ENCODE measurements at regions not wholly inside any gene's neighbourhood (a gene's known extent, or its start where the extent isn't known, plus 50 kb on each side); places are given as distances from the start of the nearest gene placed in this dataset.

DNA sequence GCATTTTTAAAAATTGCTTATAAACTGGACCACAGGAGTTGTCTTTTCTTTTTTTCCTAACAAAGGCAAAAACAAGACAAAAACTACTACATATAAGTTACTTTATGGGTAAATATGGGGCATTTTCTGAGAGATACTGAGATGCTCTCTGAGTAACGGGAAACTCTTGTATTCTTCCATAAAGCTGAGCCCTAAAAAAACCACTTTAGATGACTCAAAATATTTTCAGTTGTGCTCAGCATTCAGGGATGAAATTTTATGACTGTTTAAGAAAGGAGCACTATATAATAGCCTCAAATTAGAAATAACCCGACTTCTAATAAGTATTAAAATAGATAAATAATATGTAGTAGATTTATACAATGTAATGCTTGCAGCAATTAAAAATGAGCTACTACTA lies 644.5 kb downstream of the KCTD16 start:
- Histone ChIP-seq H3K27ac (ENCODE audit: low read length) (no peak overlapping the region), H3K4me3 (ENCODE audit: low read depth in 1 of 2, low read length in 2 of 2) (no peak overlapping the region), H3K9me3 (ENCODE audit: control insufficient read depth in 1 of 2, low read length in 2 of 2) (peaks cover 0 to 2% of the 10 kb centered on the region in 2 donors), H3K36me3 (ENCODE audit: control insufficient read depth in 1 of 2, insufficient read depth in 2 of 2, low read length in 2 of 2) (no peaks in the 10 kb centered on the region), H3K27me3 (ENCODE audit: low read depth, low read length) (no peaks in the 10 kb centered on the region), H3K4me1 (ENCODE audit: control insufficient read depth in 1 of 2, insufficient read depth in 2 of 2, low read length in 2 of 2) (no peaks in the 10 kb centered on the region)

DNA sequence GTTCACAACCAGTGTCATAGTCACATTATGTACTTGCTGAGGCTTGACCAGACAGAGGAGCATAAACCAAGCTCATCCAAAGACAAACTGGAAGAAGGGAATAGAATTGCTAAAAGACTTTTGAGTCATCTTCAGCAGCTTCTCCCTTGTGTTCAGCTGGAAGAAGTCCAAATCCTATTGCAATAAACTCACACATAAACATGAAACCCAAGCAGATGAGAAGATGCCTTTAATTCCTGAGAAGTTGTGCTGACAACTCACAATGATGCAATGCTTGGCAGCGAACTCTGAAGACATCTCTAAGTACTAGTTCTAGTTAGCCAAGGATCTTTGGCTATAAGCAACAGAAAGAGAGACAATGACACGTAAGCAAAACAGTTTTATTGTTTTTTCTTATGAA lies 642.1 kb downstream of the KCTD16 start:
- no peak overlapping the region for H3K27ac ChIP-seq (ENCODE audit: low read length)
- H3K36me3 ChIP-seq (ENCODE audit: control insufficient read depth in 1 of 2, insufficient read depth in 2 of 2, low read length in 2 of 2) = no peaks in the 10 kb centered on the region
- no peaks in the 10 kb centered on the region for H3K4me1 ChIP-seq (ENCODE audit: control insufficient read depth in 1 of 2, insufficient read depth in 2 of 2, low read length in 2 of 2)
- H3K4me3 ChIP-seq (ENCODE audit: low read depth in 1 of 2, low read length in 2 of 2) = no peak overlapping the region
- peaks cover 0 to 2% of the 10 kb centered on the region in 2 donors for H3K9me3 ChIP-seq (ENCODE audit: control insufficient read depth in 1 of 2, low read length in 2 of 2)
- no peaks in the 10 kb centered on the region for H3K27me3 ChIP-seq (ENCODE audit: low read depth, low read length)

DNA sequence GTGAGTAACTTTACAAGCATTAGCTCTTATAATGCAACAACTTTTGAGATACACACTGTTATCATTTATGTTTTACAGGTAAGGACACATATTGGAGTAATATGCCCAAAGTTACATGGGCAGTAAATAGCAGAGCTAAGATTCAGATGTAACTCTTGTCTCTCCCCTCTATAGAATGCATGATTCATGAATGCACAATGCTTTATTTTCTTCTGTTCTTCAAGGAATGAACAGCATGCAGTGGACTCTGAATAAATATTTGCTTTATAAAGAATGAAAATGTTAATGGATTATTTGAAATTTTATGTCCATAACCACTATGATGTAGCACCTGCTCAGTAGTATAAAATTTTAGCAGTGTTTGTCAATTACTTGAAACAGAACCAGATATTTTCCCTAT lies 629.5 kb downstream of the KCTD16 start:
- Histone ChIP-seq H3K9me3 (ENCODE audit: control insufficient read depth in 1 of 2, low read length in 2 of 2) (no peaks in the 10 kb centered on the region), H3K4me3 (ENCODE audit: low read depth in 1 of 2, low read length in 2 of 2) (no peak overlapping the region), H3K27ac (ENCODE audit: low read length) (no peak overlapping the region), H3K4me1 (ENCODE audit: control insufficient read depth in 1 of 2, insufficient read depth in 2 of 2, low read length in 2 of 2) (no peaks in the 10 kb centered on the region), H3K36me3 (ENCODE audit: control insufficient read depth in 1 of 2, insufficient read depth in 2 of 2, low read length in 2 of 2) (no peaks in the 10 kb centered on the region), H3K27me3 (ENCODE audit: low read depth, low read length) (no peaks in the 10 kb centered on the region)

DNA sequence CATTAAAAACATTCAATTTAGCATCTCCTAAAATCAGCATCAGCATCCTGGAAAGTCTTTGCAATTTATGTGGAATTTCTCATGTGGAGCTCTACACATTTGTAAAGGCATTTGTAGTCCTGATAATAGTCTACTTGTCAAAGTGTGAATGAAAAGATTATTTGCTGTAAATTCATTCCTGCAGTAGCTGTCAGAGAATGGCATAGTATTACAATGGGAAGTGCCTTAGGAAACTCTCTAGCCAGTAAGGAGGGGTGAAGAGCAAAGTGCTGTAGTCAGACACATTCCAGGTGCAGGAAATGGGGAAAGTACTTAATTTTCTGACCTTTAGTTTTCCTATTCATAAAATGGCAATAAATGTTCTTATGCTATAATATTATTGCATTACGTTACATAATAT lies 627.9 kb downstream of the KCTD16 start:
- no peaks in the 10 kb centered on the region for H3K36me3 ChIP-seq (ENCODE audit: control insufficient read depth in 1 of 2, insufficient read depth in 2 of 2, low read length in 2 of 2)

DNA sequence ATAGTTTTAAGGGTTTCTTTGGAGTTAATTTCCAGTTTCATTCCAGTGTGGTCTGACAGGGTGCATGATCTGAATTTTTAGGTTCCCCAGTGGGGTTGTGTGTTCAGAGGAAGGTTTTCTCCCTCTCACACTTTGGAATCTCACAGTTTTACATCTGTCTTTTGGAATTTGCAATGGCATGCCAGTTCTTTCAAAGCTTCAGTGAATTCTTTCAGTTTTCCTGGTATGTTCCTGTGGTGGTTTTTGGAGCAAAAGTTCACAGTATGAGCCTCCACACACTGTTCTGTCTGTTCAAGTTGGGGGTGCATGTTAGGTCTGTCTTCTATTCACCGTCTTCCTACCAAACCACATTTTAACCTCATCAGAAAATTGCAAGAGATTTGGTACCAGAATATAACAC lies 624.2 kb downstream of the KCTD16 start:
- Histone ChIP-seq H3K36me3 (ENCODE audit: control insufficient read depth in 1 of 2, insufficient read depth in 2 of 2, low read length in 2 of 2) (no peaks in the 10 kb centered on the region), H3K27me3 (ENCODE audit: low read depth, low read length) (no peaks in the 10 kb centered on the region), H3K4me1 (ENCODE audit: control insufficient read depth in 1 of 2, insufficient read depth in 2 of 2, low read length in 2 of 2) (no peaks in the 10 kb centered on the region), H3K27ac (ENCODE audit: low read length) (no peak overlapping the region), H3K4me3 (ENCODE audit: low read depth in 1 of 2, low read length in 2 of 2) (no peak overlapping the region), H3K9me3 (ENCODE audit: control insufficient read depth in 1 of 2, low read length in 2 of 2) (no peaks in the 10 kb centered on the region)

More for the DNA sequence above, 627.9 kb downstream of the KCTD16 start:
- no peaks in the 10 kb centered on the region for H3K27me3 ChIP-seq (ENCODE audit: low read depth, low read length)
- no peak overlapping the region for H3K4me3 ChIP-seq (ENCODE audit: low read depth in 1 of 2, low read length in 2 of 2)
- H3K9me3 ChIP-seq (ENCODE audit: control insufficient read depth in 1 of 2, low read length in 2 of 2) = no peaks in the 10 kb centered on the region
- no peak overlapping the region for H3K27ac ChIP-seq (ENCODE audit: low read length)
- H3K4me1 ChIP-seq (ENCODE audit: control insufficient read depth in 1 of 2, insufficient read depth in 2 of 2, low read length in 2 of 2) = no peaks in the 10 kb centered on the region

DNA sequence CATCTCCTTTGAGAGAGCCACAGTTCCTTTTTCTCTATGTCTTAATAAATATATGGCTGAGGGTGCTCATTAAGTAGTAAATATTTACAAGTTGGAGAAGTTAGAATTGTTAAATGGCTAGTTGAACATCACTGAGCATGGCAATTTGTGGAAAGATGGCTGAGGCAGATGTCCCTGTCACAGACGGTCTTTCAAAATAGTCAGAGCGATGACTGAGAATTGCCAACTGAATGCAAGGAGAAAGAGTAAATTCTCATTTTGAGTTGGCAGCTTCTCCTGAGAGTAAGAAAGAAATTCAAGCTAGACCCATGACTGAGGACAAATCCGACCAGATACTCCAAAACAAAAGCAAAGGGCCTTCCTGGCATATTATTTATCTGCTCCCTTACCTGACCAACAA lies 617.9 kb downstream of the KCTD16 start:
- Histone ChIP-seq H3K36me3 (ENCODE audit: control insufficient read depth in 1 of 2, insufficient read depth in 2 of 2, low read length in 2 of 2) (no peaks in the 10 kb centered on the region), H3K4me3 (ENCODE audit: low read depth in 1 of 2, low read length in 2 of 2) (no peak overlapping the region)

DNA sequence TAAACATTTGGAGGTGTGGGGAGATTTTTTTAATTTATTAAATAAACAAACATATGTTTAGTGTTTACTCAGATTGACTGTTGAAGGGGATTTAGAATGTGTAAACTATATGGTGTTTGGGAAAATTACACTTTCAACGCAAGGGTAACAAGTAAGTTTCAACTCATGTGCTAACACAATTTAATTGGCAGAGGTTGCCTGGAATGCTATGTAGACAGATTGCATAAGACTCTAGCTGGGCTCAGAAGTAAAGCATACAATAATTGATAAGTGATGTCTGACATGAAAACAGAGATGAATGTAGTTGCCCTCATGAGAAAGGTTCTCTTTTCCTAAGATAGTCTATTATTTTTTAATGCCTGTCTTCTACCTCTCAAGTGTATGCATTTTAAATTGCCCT lies 617.4 kb downstream of the KCTD16 start:
- Histone ChIP-seq H3K4me3 (ENCODE audit: low read depth in 1 of 2, low read length in 2 of 2) (no peak overlapping the region), H3K9me3 (ENCODE audit: control insufficient read depth in 1 of 2, low read length in 2 of 2) (no peaks in the 10 kb centered on the region), H3K36me3 (ENCODE audit: control insufficient read depth in 1 of 2, insufficient read depth in 2 of 2, low read length in 2 of 2) (no peaks in the 10 kb centered on the region), H3K4me1 (ENCODE audit: control insufficient read depth in 1 of 2, insufficient read depth in 2 of 2, low read length in 2 of 2) (no peaks in the 10 kb centered on the region), H3K27ac (ENCODE audit: low read length) (no peak overlapping the region), H3K27me3 (ENCODE audit: low read depth, low read length) (no peaks in the 10 kb centered on the region)

More for the DNA sequence above, 617.9 kb downstream of the KCTD16 start:
- no peaks in the 10 kb centered on the region for H3K4me1 ChIP-seq (ENCODE audit: control insufficient read depth in 1 of 2, insufficient read depth in 2 of 2, low read length in 2 of 2)
- H3K9me3 ChIP-seq (ENCODE audit: control insufficient read depth in 1 of 2, low read length in 2 of 2) = no peaks in the 10 kb centered on the region
- H3K27me3 ChIP-seq (ENCODE audit: low read depth, low read length) = no peaks in the 10 kb centered on the region
- H3K27ac ChIP-seq (ENCODE audit: low read length) = no peak overlapping the region

DNA sequence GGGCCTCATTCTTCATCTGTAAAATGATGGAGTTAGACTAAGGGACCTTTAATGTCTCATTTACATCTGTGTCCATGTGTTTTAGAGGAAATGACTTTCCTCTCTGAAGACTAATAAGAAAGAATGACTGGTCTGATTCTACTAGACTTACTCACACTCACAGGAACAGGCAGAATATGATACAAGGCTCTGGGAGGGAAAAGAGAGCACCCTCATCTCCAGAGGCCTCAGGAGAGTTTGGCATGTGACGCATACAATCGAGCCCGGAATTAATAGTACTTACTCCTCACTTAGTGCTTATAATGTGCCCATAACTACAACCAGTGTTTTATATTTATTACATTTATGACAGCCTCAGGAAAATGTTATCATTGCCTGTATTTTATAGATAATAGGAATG lies 608.7 kb downstream of the KCTD16 start:
- Histone ChIP-seq H3K9me3 (ENCODE audit: control insufficient read depth in 1 of 2, low read length in 2 of 2) (no peaks in the 10 kb centered on the region), H3K27me3 (ENCODE audit: low read depth, low read length) (no peaks in the 10 kb centered on the region), H3K4me1 (ENCODE audit: control insufficient read depth in 1 of 2, insufficient read depth in 2 of 2, low read length in 2 of 2) (no peaks in the 10 kb centered on the region), H3K36me3 (ENCODE audit: control insufficient read depth in 1 of 2, insufficient read depth in 2 of 2, low read length in 2 of 2) (no peaks in the 10 kb centered on the region), H3K27ac (ENCODE audit: low read length) (no peak overlapping the region), H3K4me3 (ENCODE audit: low read depth in 1 of 2, low read length in 2 of 2) (no peak overlapping the region)

DNA sequence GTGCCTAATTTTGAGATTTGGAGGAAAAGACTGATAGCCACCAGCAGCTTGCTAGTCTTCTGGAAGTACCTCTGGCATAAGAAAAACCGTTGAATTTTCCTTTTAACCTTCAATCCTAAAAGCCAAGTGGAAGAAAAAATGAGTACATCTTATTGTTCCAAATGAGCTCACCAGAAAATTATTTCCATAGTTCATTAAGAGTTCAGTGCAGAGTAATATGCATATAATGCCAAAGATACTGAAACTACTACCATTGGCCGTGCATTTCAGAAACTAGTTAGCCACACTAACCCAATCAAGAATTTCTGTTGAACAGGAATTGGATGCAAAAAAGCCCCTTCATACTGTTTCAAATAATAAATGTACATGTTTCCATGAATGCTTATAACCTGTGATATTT lies 607.9 kb downstream of the KCTD16 start:
- Histone ChIP-seq H3K9me3 (ENCODE audit: control insufficient read depth in 1 of 2, low read length in 2 of 2) (no peaks in the 10 kb centered on the region), H3K27me3 (ENCODE audit: low read depth, low read length) (no peaks in the 10 kb centered on the region), H3K4me3 (ENCODE audit: low read depth in 1 of 2, low read length in 2 of 2) (no peak overlapping the region), H3K4me1 (ENCODE audit: control insufficient read depth in 1 of 2, insufficient read depth in 2 of 2, low read length in 2 of 2) (no peaks in the 10 kb centered on the region), H3K27ac (ENCODE audit: low read length) (no peak overlapping the region), H3K36me3 (ENCODE audit: control insufficient read depth in 1 of 2, insufficient read depth in 2 of 2, low read length in 2 of 2) (no peaks in the 10 kb centered on the region)

DNA sequence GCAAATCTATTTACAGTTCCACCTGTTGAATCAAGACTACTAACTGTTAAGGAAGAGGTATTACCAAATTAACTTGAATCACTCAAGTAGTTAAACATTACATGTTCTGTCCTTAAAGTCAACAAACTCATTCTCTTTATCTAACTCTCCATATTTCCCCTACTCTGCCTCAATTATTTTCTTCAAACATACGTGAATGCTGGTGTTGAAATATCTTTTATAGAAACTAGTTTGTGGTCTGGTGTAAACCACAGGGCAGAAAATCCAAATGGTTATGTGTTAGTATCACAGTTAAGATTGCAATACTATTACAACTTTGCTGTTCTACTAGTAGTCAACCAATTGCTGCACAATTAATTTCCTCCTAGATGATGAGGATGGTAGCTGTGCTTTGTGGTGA lies 603.5 kb downstream of the KCTD16 start:
- H3K9me3 ChIP-seq (ENCODE audit: control insufficient read depth in 1 of 2, low read length in 2 of 2) = no peaks in the 10 kb centered on the region
- H3K4me1 ChIP-seq (ENCODE audit: control insufficient read depth in 1 of 2, insufficient read depth in 2 of 2, low read length in 2 of 2) = no peaks in the 10 kb centered on the region
- no peaks in the 10 kb centered on the region for H3K27me3 ChIP-seq (ENCODE audit: low read depth, low read length)
- no peak overlapping the region for H3K4me3 ChIP-seq (ENCODE audit: low read depth in 1 of 2, low read length in 2 of 2)
- H3K36me3 ChIP-seq (ENCODE audit: control insufficient read depth in 1 of 2, insufficient read depth in 2 of 2, low read length in 2 of 2) = no peaks in the 10 kb centered on the region
- H3K27ac ChIP-seq (ENCODE audit: low read length) = no peak overlapping the region

DNA sequence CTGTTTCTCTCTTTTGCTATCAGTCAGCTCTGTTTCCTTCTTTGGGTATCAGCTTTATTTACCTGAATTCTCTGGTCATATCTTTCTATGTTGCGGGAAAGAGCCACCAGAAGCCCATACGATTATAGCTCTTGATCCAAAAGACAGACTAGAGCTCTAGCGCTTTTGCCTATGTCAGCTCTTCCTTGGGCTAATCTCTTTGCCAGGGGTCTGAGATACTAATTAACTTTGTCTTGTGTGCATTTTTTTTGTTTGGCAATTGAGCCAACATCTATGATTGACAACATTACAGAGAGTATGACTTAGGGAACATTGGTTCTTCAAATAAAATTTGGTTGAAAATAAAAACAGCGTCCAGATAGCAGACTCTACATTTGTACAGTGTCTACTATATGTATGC lies 603.0 kb downstream of the KCTD16 start:
- Histone ChIP-seq H3K27ac (ENCODE audit: low read length) (no peak overlapping the region), H3K27me3 (ENCODE audit: low read depth, low read length) (no peaks in the 10 kb centered on the region), H3K36me3 (ENCODE audit: control insufficient read depth in 1 of 2, insufficient read depth in 2 of 2, low read length in 2 of 2) (no peaks in the 10 kb centered on the region), H3K4me3 (ENCODE audit: low read depth in 1 of 2, low read length in 2 of 2) (no peak overlapping the region), H3K9me3 (ENCODE audit: control insufficient read depth in 1 of 2, low read length in 2 of 2) (no peaks in the 10 kb centered on the region), H3K4me1 (ENCODE audit: control insufficient read depth in 1 of 2, insufficient read depth in 2 of 2, low read length in 2 of 2) (no peaks in the 10 kb centered on the region)

DNA sequence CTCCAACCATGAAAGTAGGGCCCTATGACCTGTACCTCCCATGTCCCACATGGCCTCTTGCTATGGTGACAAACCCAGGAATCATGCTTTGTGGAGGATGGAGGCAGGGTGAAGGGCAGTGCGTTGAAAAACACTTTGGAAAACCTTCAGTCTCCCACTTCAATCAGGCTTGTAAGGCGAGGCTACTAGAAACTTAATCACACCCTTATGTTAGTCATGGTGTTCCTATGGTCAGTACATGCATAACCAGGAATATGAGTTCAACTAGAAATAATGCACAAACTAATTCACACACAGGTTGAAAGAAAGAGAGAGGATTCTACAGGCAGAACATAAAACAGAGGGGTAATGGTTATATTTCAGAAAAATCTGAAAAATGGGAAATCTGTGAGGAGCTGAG lies 601.1 kb downstream of the KCTD16 start:
- no peaks in the 10 kb centered on the region for H3K36me3 ChIP-seq (ENCODE audit: control insufficient read depth in 1 of 2, insufficient read depth in 2 of 2, low read length in 2 of 2)
- no peaks in the 10 kb centered on the region for H3K9me3 ChIP-seq (ENCODE audit: control insufficient read depth in 1 of 2, low read length in 2 of 2)

More for the DNA sequence above, 601.1 kb downstream of the KCTD16 start:
- Histone ChIP-seq H3K27ac (ENCODE audit: low read length) (no peak overlapping the region), H3K4me3 (ENCODE audit: low read depth in 1 of 2, low read length in 2 of 2) (no peak overlapping the region), H3K4me1 (ENCODE audit: control insufficient read depth in 1 of 2, insufficient read depth in 2 of 2, low read length in 2 of 2) (no peaks in the 10 kb centered on the region), H3K27me3 (ENCODE audit: low read depth, low read length) (no peaks in the 10 kb centered on the region)

Data from muscle layer of duodenum (tissue), 2 donors.